ENCODE measurements at regions not wholly inside any gene's neighbourhood (a gene's known extent, or its start where the extent isn't known, plus 50 kb on each side); places are given as distances from the start of the nearest gene placed in this dataset.

- no peak for DNase-seq (ENCODE audit: low spot score)
- ChIA-PET POLR2A (ENCODE audit: low non-redundant PET) (no interaction called here), CTCF (no interaction called here)
- TF ChIP-seq, protein P1, sequence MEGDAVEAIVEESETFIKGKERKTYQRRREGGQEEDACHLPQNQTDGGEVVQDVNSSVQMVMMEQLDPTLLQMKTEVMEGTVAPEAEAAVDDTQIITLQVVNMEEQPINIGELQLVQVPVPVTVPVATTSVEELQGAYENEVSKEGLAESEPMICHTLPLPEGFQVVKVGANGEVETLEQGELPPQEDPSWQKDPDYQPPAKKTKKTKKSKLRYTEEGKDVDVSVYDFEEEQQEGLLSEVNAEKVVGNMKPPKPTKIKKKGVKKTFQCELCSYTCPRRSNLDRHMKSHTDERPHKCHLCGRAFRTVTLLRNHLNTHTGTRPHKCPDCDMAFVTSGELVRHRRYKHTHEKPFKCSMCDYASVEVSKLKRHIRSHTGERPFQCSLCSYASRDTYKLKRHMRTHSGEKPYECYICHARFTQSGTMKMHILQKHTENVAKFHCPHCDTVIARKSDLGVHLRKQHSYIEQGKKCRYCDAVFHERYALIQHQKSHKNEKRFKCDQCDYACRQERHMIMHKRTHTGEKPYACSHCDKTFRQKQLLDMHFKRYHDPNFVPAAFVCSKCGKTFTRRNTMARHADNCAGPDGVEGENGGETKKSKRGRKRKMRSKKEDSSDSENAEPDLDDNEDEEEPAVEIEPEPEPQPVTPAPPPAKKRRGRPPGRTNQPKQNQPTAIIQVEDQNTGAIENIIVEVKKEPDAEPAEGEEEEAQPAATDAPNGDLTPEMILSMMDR (conservative IDR thresholded peaks at IDR 0.05; ENCODE audit: low read depth), result no peak
- no peak overlapping the region for H3K27ac ChIP-seq
These were observed 161.1 kb upstream of the SNX19 start for GRCh38 chr11:131077340-131077739.

- POLR2A ChIA-PET (ENCODE audit: low non-redundant PET), result no interaction called here
- CTCF ChIA-PET, result interaction anchor here (0.7 to 1.7 kb wide), 2 partner anchors 11 to 15 kb away, joined by 4 to 7 read pairs; no protein-coding TSS in a partner anchor
- no peak for DNase-seq (ENCODE audit: low spot score)
- TF ChIP-seq, protein P1 (conservative IDR thresholded peaks at IDR 0.05; ENCODE audit: low read depth), result no peak
- no peak overlapping the region for H3K27ac ChIP-seq
These were observed 162.8 kb upstream of the SNX19 start for GRCh38 chr11:131079036-131079435.

DNA sequence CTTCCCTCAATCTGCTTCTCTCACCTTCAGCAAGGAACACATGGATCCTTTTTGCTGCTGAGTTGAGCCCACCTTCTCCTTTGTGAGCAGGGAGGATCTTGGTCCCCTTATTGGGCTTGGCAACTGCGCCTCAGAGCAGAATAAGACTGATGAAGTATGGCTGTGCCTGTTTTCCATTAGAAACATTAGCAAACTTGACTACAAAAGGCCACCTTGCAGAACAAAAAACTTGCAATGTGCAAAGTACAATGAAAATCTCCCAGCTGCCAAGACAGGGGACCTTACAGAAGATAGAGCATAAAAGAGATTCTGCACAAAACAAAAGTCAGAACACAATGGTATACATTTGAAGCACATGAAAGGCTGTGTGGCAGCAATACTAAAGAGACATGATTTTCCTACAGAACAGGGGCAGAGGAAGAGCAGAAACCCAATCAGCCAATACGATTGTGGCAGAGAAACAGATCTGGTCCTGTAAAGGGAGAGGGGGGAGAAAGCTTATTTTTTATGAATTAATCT is 173.5 kb upstream of the SNX19 start:
- CTCF ChIA-PET, result interaction anchor here (0.6 kb wide), 1 partner anchor 10 kb away, joined by 4 read pairs; no protein-coding TSS in a partner anchor

DNA sequence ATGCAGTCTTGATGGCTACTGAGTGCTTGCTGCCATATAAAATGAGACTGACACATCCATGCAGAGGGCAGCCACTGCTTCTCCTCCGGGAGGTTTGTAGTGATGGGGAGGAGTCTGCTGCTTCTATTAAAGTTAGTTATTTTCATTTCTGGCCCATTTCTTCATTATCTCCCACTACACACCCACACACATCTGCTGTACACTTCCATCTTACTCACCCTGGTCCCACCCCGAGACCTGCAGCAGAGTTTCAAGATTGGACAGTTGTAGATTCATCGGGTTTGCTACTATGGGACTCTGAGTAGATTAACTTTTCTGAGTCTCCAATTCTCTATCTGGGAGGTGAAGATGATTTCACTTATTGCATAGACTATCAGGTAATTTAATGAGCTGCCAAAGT is 176.2 kb upstream of the SNX19 start:
- ChIA-PET POLR2A (ENCODE audit: low non-redundant PET) (no interaction called here), CTCF (no interaction called here)
- DNase-seq (ENCODE audit: low spot score), result no peak
- TF ChIP-seq, protein P1 (conservative IDR thresholded peaks at IDR 0.05; ENCODE audit: low read depth), result no peak
- no peak overlapping the region for H3K27ac ChIP-seq

More for the DNA sequence above, 173.5 kb upstream of the SNX19 start:
- no peak overlapping the region for H3K27ac ChIP-seq
- POLR2A ChIA-PET (ENCODE audit: low non-redundant PET), result no interaction called here
- DNase-seq (ENCODE audit: low spot score), result no peak
- TF ChIP-seq, protein P1 (conservative IDR thresholded peaks at IDR 0.05; ENCODE audit: low read depth), result no peak

DNA sequence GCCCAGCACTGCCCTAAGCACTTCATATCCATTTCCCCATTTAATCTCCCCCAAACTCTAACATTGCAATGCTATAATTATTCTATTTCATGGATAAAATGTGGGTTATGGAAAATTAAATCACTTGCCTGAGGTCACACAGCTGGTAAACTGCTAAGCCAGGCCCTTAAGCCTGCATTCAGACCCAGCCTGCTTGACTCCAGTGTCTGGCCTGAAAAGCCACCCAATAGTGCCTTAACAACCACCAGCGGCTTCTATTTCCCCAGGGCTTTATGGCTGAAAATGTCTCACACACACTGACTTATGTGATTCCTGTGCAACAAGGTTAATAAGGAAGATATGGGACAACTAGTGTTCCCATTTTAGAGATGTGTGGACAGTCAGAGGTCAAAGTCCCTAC is 178.5 kb upstream of the SNX19 start:
- TF ChIP-seq, protein P1 (conservative IDR thresholded peaks at IDR 0.05; ENCODE audit: low read depth), result no peak
- DNase-seq (ENCODE audit: low spot score), result no peak
- no peak overlapping the region for H3K27ac ChIP-seq
- POLR2A ChIA-PET (ENCODE audit: low non-redundant PET), result no interaction called here
- CTCF ChIA-PET, result no interaction called here

- CTCF ChIA-PET, result no interaction called here
- no peak for DNase-seq (ENCODE audit: low spot score)
- POLR2A ChIA-PET (ENCODE audit: low non-redundant PET), result no interaction called here
- TF ChIP-seq, protein P1 (conservative IDR thresholded peaks at IDR 0.05; ENCODE audit: low read depth), result no peak
- no peak overlapping the region for H3K27ac ChIP-seq
These were observed 179.4 kb upstream of the SNX19 start for GRCh38 chr11:131095511-131096185.

Measured in RWPE1 (cell line).